GM12891 (cell line): ENCODE measurements at regions not wholly inside any gene's neighbourhood (a gene's known extent, or its start where the extent isn't known, plus 50 kb on each side); places are given as distances from the start of the nearest gene placed in this dataset.

ENCODE experiments used
- POLR2A ChIP-seq: IDR thresholded peaks from 2 replicates; pipeline ENCODE4 v1.6.1; 2011; ENCODE audit warnings: low read depth, low read length, control low read depth
- POLR2AphosphoS5 ChIP-seq: IDR thresholded peaks from 2 replicates; pipeline ENCODE4 v1.6.1; 2011; ENCODE audit warnings: low read depth, low read length, control low read depth

DNA sequence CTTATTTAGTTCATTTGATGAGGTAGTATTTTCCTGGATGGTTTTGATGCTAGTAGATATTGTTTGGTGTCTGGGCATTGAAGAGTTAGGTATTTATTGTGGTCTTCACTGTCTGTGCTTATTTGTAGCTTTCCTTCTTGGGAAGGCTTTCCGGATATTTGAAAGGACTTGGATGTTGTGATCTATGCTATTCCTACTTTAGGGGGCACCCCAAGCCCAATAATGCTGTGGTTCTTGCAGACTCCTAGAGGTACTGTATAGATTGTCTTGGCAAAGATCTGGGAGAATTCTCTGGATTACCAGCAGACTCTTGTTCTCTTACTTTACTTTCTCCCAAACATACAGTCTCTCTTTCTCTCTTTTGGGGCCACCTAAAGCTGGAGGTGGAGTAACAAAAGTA lies 315.7 kb downstream of the MAT2B start:
- TF ChIP-seq POLR2A (no peak), POLR2AphosphoS5 (no peak)
